ENCODE measurements at regions not wholly inside any gene's neighbourhood (a gene's known extent, or its start where the extent isn't known, plus 50 kb on each side); places are given as distances from the start of the nearest gene placed in this dataset.

DNA sequence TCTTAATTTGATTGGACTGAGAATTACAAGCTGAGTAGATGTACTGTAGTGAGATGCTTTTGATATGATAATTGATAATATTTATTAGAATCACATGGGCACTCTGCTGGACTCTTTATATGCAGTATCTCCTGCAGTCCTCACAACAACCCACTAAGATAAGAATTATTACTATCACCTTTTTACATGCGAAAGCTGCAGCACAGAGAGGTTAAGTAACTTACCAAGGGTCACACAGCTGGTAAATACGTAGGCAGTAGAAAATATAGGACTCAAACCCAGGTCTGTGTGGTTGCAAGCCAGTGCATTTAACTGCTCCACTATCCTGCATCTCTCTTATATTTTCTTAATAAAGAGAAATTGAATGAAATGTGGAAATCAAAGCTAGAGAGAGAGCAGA lies 392.8 kb upstream of the RORA start:
- FAIRE-seq, result no peak

- peak; percentile 34 for FAIRE-seq
These were observed 392.0 kb upstream of the RORA start for GRCh38 chr15:61621146-61621545.

- no peak for FAIRE-seq
These were observed 391.0 kb upstream of the RORA start for GRCh38 chr15:61620151-61620550.

GRCh38 chr15:61613729-61614128 lies 384.6 kb upstream of the RORA start:
- no peak for FAIRE-seq

DNA sequence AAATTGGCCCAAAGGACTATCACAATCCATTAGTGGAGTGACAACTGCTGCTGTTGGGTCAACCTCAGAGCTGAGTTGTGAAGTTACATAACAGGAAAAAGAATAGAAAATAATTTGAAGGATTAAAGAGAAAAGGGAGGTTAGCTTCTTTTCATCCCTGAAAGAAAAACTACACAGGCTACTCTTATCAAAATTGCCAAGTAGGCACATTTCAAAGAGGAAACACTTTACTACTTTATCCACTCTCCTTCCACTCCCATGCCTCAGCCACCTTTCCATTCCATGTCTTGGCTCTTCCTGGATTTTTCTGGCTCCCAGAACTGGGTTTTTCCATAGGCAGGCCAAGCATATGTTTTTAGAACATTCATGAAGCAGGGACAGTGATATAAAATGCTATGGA lies 384.0 kb upstream of the RORA start:
- FAIRE-seq, result no peak

- no peak for FAIRE-seq
These were observed 383.0 kb upstream of the RORA start for GRCh38 chr15:61612111-61612510.

GRCh38 chr15:61605343-61605742 lies 376.2 kb upstream of the RORA start:
- FAIRE-seq, result no peak

DNA sequence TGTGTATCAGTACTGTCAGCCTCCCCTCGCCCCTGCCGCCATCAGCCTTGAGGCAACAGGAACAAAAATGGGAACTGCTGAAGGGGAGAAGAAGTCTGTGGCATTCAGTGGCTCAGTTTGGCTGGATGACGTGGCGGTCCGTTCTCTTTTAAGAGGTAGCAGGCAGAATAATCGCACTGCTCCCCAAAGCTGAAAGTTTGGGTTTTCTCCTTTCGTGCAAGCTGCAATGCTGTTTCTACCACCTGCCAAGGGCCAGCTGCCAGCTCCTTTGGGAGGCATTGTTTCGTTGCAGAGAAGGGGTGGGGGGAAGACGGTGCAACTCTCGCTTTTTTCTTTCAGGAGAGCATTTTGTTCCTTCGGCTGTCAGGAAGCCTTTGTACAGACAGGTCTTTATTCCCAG lies 369.6 kb upstream of the RORA start:
- no peak for FAIRE-seq

DNA sequence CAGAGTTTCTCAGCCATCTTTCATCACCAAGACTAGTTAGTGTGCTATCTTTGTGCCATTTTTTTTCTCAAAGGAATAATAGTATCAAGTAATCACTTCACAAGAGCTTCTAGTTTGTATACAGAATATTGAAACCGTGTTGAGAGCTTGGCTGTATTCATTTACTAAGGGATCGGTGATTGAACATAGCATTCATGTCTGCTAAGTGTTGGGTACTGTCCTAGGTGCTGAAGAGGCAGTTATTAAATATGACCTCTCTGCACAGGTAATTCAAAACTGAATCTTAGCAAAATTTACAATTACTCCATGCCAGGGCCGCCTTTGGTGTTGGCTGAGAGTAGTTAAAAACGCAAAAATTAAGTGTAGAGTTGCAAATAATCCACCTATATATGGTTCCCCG lies 355.3 kb upstream of the RORA start:
- FAIRE-seq, result no peak

DNA sequence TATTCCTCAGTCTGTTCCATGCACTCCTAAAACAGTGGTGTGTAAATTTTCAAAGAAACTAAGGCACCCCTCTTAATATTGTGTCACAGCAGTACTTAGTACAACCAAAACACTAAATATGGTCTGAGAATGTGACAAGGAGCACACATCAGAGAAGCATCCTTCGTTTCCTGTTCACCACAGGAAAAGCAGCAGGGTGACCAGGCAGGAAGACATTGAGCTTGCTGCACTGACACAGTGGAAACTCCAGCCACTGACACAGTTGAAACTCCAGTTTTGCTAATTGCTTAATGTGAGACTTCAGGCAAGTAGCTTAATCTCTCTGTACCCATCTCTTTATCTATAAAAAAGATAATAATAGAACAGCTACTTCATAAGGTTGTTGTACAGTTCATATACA lies 353.0 kb upstream of the RORA start:
- FAIRE-seq, result no peak

DNA sequence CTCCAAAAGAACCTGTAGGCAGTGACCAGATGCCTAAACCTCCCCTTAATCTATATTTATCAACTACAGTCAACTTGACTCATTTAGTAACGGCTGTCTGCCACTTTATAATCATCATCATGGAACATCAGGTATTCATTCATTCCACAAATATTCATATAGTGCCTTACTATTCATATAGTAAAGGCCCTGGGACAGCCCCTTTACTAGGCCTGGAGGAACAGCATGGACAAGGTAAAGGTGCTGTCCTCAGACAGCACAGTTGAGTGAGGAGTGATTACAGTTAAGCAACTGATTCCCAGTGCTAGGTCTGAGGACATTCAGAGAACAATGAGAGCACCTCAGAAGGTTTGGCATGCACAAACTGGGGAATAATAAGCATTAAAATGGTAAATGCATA lies 346.5 kb upstream of the RORA start:
- FAIRE-seq, result no peak

DNA sequence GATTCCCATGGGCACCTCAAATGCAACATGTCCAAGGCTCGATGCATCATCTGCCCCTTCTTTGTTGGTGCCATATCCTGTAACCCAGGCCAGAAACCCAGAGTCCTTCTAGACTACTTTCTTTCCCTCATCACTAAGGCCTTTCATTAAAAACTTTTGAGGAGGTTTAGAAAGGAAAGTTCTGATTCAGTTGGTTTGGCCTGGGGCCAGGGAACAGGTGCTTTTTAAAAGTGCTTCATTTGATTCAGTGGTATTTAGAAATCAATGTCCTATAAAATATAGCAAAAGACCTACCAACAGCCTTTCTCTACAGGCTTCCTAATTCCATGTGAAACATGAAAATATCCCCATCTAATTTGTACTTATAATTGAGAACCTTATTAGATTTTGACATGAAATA lies 341.9 kb upstream of the RORA start:
- no peak for FAIRE-seq

DNA sequence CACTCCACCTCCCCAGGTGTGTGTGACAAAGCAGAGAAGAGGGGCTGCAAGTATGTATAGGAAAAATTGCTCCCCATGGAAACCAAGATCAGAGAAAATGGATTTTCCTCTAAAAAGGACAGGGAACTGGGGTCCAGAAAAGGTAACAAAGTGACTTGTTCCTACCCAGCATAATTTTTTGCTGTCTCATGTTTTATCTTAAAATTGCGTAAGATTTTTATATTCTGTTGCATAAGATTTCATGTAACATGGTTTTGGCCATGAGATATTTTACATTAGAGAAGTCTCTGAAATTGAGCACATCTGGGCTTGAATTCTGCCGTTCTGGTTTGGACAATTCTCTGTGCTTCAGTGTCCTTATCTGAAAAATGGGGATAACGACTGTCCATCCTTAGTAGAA lies 335.7 kb upstream of the RORA start:
- FAIRE-seq, result no peak

- FAIRE-seq, result no peak
These were observed 329.4 kb upstream of the RORA start for GRCh38 chr15:61558172-61559136.

- no peak for FAIRE-seq
These were observed 327.0 kb upstream of the RORA start for GRCh38 chr15:61556037-61556648.

DNA sequence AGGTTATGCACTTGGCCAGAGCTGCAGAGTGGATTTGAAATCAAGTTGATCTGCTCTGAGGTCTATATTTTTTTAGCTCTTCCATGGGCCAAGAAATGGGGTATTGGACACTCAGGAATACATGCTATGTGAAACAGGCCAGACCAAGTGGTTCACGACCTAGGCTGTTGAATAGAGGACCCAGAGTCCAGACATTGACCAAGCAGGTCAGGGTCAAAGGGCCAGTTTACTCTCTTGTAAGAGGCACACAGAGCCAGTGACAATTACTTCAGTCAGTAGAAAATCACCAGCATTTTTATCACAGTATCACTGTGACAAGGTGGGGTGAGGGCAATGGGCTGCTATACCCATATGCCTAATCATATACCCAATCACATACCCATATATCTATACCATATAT lies 320.6 kb upstream of the RORA start:
- FAIRE-seq, result no peak

DNA sequence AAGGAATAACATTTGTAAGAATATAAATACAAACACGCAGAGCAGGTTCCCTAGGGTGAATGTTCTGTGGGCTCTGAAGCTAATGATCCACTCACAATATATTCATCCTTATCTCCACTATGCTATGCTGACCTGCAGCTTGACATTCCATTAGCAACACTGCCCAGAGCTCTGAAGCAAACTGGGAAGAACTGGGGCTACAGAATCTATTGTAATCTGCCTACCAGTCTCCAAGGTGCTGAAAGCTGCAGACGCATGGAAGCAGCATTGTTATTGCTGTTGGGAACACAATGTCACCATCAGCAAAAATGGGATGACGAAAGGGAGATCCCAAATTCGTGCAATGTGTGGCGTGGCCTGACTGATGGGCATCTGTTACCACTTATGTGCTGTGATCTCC lies 316.7 kb upstream of the RORA start:
- no peak for FAIRE-seq

GRCh38 chr15:61541516-61541915 lies 312.4 kb upstream of the RORA start:
- no peak for FAIRE-seq

- FAIRE-seq, result no peak
These were observed 308.2 kb upstream of the RORA start for GRCh38 chr15:61537337-61537736.

DNA sequence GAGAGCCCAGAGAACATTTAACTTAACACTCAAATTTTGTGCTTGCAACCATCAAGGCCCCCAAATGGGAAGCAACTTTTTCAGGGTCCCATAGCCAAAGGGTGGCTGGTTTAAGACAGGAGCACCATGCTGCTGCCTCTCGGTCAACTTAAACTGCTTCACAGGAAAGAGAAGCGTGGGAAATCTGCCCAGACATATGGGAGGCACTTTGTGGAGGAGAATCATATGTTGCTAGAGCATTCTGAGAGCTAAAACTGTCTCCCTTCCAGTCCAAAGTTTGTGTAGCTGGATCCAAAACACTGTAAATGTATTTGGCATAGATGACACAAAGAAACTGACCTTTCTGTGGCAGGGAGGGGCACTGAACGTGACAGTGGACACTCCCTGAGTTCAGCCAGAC lies 305.9 kb upstream of the RORA start:
- no peak for FAIRE-seq

- FAIRE-seq, result no peak
These were observed 301.7 kb upstream of the RORA start for GRCh38 chr15:61530769-61531168.

DNA sequence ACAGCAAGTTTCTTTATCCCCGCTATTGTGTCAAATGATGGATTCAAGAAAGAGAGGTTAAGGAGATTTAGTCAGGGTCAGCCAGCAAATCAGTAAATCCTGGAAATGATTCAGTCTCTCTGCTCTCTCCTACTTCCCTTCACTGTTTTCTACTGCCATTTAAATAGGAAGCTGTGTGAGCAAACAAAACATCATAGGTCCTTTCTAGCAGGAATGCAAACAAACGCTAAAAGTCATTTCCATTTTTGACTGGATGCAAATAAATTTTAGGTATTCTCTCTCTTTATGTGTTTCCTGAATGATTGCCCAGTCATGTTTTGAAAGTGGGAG lies 299.4 kb upstream of the RORA start:
- FAIRE-seq, result no peak

DNA sequence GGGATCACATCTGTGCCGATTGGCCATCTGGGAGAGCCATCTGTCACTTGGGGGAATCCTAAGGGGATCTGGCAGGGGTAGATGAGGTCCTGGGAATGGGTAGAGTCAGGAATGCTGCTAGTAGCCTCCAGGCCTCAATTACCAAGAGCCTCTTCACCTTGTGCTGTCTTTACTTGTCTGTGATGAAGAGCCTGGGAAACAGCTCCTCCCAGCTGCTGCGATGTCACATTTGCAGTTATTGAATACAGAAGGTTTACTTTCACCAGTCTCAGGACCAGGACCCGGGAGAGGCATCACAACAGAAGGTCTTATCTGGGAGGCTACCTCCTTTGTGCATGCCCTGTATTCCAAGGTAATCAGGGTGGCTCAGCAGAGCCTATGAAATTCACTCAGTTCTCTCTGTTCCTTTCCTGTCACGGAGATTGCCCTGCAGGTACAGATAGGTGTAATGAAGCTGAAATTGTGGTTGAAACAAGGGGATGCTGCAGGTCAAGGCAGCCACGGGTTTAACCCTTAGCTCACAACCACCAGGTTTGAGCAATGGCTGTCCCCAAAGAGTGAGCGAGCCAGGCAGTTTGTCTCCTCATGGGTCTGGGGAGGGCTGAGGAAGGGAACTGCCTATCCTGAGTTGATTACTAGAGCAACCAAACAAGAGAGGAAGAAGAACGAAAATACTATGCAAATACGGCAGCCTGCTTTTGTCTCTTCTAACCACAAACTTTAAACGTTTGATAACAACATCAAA lies 298.9 kb upstream of the RORA start:
- no peak for FAIRE-seq

GRCh38 chr15:61524545-61524944 lies 295.4 kb upstream of the RORA start:
- FAIRE-seq, result no peak
